Calu3 (cell line): ENCODE measurements at regions not wholly inside any gene's neighbourhood (a gene's known extent, or its start where the extent isn't known, plus 50 kb on each side); places are given as distances from the start of the nearest gene placed in this dataset.
"Not testable (repeated sequence)": the region's sequence is repeated elsewhere in the genome, so short reads cannot be mapped to it uniquely, and the experiment has no call there.

Source experiments
- BruUV-seq: library from RNA; stranded (reverse); fragments of 400-500 nt; replicated peaks from 2 replicates; lab custom pipeline; 2021; lab: Mats Ljungman, UMichigan
- CTCF ChIA-PET: fragments of 300-600 bp; sonication (Branson Sonifier 250); formaldehyde crosslinking; loops from one replicate; lab custom pipeline; 2022; ENCODE audit warnings: antibody characterized with exemption; lab: Charles Lee
- DNase-seq: peaks from one replicate; pipeline ENCODE4 v3.0.0; 2022
- H3K27ac Mint-ChIP-seq: one replicate; pipeline ENCODE4 v1.8.0; 2022; ENCODE audit warnings: mixed read lengths; ENCODE audit not compliant: unreplicated experiment
- H3K27me3 Mint-ChIP-seq: one replicate; pipeline ENCODE4 v1.8.0; 2022; ENCODE audit warnings: mixed read lengths; ENCODE audit not compliant: unreplicated experiment
- H3K36me3 Mint-ChIP-seq: one replicate; pipeline ENCODE4 v1.8.0; 2022; ENCODE audit warnings: mild to moderate bottlenecking, moderate library complexity, mixed read lengths; ENCODE audit not compliant: insufficient read depth, unreplicated experiment
- H3K4me1 Mint-ChIP-seq: one replicate; pipeline ENCODE4 v1.8.0; 2022; ENCODE audit warnings: mild to moderate bottlenecking, low read depth, mixed read lengths; ENCODE audit not compliant: unreplicated experiment
- H3K4me3 Mint-ChIP-seq: one replicate; pipeline ENCODE4 v1.8.0; 2022; ENCODE audit warnings: mild to moderate bottlenecking, low read depth, moderate library complexity, mixed read lengths; ENCODE audit not compliant: unreplicated experiment
- H3K9me3 Mint-ChIP-seq: one replicate; pipeline ENCODE4 v1.8.0; 2022; ENCODE audit warnings: low read depth, mixed read lengths; ENCODE audit not compliant: unreplicated experiment
- intact Hi-C: fragments of 100-400 bp; cut with micrococcal nuclease; formaldehyde crosslinking; loops from one replicate; pipeline ENCODE4 v1.10.0; 2022; ENCODE audit not compliant: unreplicated experiment
- TF ChIP-seq, protein P1 (sequence below): fragments of 200-600 bp; IDR thresholded peaks from one replicate; pipeline ENCODE4 v1.8.0; 2022; ENCODE audit warnings: antibody characterized with exemption; ENCODE audit not compliant: unreplicated experiment

DNA sequence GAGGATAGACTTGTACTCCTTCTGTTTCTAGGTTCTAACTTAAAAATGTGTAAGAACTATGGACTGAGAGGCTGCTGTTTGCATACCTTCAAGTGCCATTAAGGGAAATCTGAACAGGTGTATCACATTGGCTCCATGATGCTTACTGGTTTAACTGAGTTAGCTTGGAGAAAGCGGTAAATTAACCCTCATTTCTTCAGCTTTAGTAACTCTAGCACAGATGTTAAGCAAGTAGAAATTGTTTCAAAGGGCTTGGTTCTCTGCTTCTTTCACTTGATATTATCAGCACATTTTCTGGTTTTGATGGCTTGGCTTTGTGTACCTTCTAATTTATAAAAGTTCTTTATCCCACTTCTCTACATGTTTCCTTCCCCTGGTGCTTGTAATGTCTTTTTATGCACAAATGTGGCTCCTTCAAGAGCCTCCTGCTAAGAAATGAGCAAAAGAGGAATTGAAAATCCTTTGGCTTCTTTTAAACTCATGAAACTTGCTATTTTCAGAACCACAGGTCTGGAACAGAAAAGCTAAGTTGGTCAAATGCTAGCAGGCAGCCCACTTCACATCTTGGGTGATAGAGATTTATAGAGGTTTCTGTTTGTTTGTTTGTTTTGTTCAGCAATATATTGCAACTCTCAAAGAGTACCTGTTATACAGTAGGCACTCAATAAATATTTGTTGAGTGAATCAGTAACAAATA is 249.9 kb upstream of the THUMPD2 start:
- Mint-ChIP-seq H3K36me3 (no peaks in the 10 kb centered on the region), H3K27me3 (no peaks in the 10 kb centered on the region), H3K4me3 (no peak overlapping the region), H3K27ac (no peak overlapping the region), H3K9me3 (peaks cover 4% of the 10 kb centered on the region), H3K4me1 (no peaks in the 10 kb centered on the region)
- TF ChIP-seq, protein P1, sequence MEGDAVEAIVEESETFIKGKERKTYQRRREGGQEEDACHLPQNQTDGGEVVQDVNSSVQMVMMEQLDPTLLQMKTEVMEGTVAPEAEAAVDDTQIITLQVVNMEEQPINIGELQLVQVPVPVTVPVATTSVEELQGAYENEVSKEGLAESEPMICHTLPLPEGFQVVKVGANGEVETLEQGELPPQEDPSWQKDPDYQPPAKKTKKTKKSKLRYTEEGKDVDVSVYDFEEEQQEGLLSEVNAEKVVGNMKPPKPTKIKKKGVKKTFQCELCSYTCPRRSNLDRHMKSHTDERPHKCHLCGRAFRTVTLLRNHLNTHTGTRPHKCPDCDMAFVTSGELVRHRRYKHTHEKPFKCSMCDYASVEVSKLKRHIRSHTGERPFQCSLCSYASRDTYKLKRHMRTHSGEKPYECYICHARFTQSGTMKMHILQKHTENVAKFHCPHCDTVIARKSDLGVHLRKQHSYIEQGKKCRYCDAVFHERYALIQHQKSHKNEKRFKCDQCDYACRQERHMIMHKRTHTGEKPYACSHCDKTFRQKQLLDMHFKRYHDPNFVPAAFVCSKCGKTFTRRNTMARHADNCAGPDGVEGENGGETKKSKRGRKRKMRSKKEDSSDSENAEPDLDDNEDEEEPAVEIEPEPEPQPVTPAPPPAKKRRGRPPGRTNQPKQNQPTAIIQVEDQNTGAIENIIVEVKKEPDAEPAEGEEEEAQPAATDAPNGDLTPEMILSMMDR = no peak
- CTCF ChIA-PET = no interaction called here
- no TSS peak for BruUV-seq
- intact Hi-C loops = no loop called here
- no peak for DNase-seq

DNA sequence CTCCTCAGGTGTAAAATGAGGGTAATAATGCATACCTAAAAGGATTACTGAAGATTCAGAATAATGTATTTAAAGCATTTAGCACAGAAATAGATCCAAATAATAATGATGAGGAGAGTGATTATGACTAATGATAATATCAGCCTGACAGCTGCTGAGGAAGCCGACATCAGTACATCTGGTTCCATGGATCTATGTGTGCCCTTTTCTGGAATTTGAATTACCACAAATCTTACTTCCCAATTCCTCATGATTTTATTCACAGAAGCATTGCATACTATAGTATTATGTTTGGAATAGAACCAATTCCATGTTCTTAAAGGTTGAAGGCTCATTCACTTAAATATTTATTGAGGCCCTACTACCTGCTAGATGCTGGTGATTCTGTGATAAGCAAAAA is 248.9 kb upstream of the THUMPD2 start:
- CTCF ChIA-PET = no interaction called here
- no peak for DNase-seq
- Mint-ChIP-seq H3K4me1 (no peaks in the 10 kb centered on the region), H3K36me3 (no peaks in the 10 kb centered on the region), H3K27me3 (no peaks in the 10 kb centered on the region), H3K4me3 (no peak overlapping the region), H3K9me3 (peaks cover 4% of the 10 kb centered on the region), H3K27ac (no peak overlapping the region)
- TF ChIP-seq, protein P1 = no peak
- BruUV-seq = no TSS peak
- intact Hi-C loops = no loop called here

DNA sequence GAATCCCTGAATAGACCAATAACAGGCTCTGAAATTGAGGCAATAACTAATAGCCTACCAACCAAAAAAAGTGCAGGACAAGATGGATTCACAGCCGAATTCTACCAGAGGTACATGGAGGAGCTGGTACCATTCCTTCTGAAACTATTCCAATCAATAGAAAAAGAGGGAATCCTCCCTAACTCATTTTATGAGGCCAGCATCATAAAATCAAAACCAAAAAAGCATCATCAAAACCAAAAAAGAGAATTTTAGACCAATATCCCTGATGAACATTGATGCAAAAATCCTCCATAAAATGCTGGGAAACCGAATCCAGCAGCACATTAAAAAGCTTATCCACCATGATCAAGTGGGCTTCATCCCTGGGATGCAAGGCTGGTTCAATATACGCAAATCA is 246.2 kb upstream of the THUMPD2 start:
- H3K9me3 Mint-ChIP-seq, DNase-seq, H3K27me3 Mint-ChIP-seq, H3K4me3 Mint-ChIP-seq, BruUV-seq, intact Hi-C loops, H3K27ac Mint-ChIP-seq, H3K36me3 Mint-ChIP-seq, H3K4me1 Mint-ChIP-seq, CTCF ChIA-PET: not testable (repeated sequence)

DNA sequence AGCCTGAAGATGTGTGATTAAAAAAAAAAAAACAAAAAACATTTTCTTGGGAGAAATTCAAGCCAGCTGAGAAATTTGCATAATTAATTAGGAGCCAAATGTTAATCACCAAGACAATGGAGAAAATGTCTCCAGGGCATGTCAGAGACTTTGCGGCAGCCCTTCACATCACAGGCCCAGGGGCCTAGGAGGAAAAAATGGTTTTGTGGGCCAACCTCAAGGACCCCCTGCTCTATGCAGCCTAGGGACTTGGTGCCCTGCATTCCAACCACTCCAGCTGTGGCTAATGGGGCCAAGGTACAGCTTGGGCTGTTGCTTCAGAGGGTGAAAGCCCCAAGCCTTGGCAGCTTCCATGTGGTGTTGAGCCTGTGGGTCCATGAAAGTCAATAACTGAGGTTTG is 241.9 kb upstream of the THUMPD2 start:
- Mint-ChIP-seq H3K27ac (no peak overlapping the region), H3K36me3 (no peaks in the 10 kb centered on the region), H3K9me3 (peaks cover 12% of the 10 kb centered on the region), H3K27me3 (no peaks in the 10 kb centered on the region), H3K4me1 (no peaks in the 10 kb centered on the region), H3K4me3 (no peak overlapping the region)
- intact Hi-C loops = no loop called here
- BruUV-seq = no TSS peak
- CTCF ChIA-PET = no interaction called here
- TF ChIP-seq, protein P1 = no peak
- no peak for DNase-seq

DNA sequence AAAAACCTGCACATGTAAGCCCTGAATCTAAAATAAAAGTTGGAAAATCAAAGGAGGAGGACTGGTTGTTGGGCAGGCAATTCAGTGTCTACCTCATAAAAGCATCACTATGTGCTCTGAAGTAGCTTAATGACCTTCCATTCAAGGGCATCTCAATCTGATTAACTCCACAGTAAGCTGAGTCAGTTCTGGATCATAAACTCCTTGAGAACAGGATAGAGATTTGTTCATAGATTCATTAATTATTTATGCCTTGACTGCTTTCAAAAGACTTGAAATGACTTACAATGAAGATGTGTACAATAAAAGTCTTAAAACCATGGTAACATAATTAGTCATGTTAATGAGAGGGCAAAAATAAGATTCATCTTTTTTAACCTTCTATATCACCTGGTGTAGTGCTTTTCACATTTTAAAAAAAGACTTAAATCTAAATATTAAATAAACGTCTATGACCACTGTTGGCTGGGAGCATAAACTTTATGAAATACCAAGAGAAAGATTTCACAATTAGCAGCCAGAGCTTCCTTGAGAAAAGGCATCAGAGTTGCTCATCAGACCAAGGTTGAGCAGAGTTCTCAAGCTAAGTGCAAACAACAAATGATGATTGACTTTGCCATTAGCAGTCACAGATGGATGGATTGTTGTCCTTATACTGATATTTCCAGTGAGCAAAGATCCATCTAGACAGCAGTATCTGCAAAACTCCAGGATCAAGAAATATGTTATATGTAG is 237.3 kb upstream of the THUMPD2 start:
- Mint-ChIP-seq H3K9me3 (peaks cover 7% of the 10 kb centered on the region), H3K27ac (no peak overlapping the region), H3K4me3 (no peak overlapping the region), H3K36me3 (no peaks in the 10 kb centered on the region), H3K4me1 (no peaks in the 10 kb centered on the region), H3K27me3 (no peaks in the 10 kb centered on the region)
- DNase-seq = no peak
- CTCF ChIA-PET = no interaction called here
- intact Hi-C loops = no loop called here
- TF ChIP-seq, protein P1 = no peak
- BruUV-seq = no TSS peak

DNA sequence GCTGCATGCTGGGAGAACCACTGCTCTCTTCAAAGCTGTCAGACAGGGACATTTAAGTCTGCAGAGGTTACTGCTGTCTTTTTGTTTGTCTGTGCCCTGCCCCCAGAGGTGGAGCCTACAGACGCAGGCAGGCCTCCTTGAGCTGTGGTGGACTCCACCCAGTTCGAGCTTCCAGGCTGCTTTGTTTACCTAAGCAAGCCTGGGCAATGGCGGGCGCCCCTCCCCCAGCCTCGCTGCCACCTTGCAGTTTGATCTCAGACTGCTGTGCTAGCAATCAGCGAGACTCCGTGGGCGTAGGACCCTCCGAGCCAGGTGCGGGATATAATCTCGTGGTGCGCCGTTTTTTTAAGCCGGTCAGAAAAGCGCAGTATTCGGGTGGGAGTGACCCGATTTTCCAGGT is 234.9 kb upstream of the THUMPD2 start:
- DNase-seq, H3K27ac Mint-ChIP-seq, CTCF ChIA-PET, H3K4me3 Mint-ChIP-seq, H3K4me1 Mint-ChIP-seq, H3K27me3 Mint-ChIP-seq, H3K36me3 Mint-ChIP-seq, BruUV-seq, H3K9me3 Mint-ChIP-seq: not testable (repeated sequence)
- intact Hi-C loops = loop anchor here (2.0 kb wide), 1 partner anchor 63 kb away; no protein-coding TSS in a partner anchor
